ENCODE measurements at regions not wholly inside any gene's neighbourhood (a gene's known extent, or its start where the extent isn't known, plus 50 kb on each side); places are given as distances from the start of the nearest gene placed in this dataset.

DNA sequence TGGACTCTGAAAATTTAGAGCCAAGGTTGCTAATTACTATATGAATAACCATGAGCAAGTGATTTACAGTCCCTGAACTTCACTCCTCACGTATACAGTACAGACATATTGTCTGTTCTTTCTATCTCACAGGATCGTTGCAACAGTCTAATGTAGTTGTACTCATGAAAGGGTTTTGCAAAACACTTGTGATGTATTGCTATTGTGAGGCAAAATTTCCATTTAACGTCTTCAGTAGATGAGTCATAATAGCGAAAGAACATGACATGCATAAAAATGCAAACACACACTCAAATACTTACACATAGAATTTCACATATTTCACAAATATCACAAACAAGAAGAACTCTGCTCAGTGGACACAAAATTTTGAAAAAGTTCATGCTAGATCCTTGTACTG, 134.6 kb upstream of the TRPC6 start:
- Mint-ChIP-seq H3K4me1 (no peaks in the 10 kb centered on the region), H3K36me3 (no peaks in the 10 kb centered on the region), H3K9me3 (no peaks in the 10 kb centered on the region), H3K4me3 (no peak overlapping the region), H3K27ac (no peak overlapping the region), H3K27me3 (ENCODE audit: insufficient read depth, low read depth) (no peaks in the 10 kb centered on the region)
- no peak overlapping the region for H3K4me3 ChIP-seq
- H4K20me1 ChIP-seq (ENCODE audit: low read depth) = no peaks in the 10 kb centered on the region
- no peaks in the 10 kb centered on the region for H3K36me3 ChIP-seq
- H3F3A ChIP-seq (ENCODE audit: low read depth) = no peaks in the 10 kb centered on the region
- no peaks in the 10 kb centered on the region for H3K27me3 ChIP-seq
- H3K79me2 ChIP-seq (ENCODE audit: low read depth) = no peaks in the 10 kb centered on the region
- no peaks in the 10 kb centered on the region for H3K9me3 ChIP-seq (ENCODE audit: low read depth)
- no peak overlapping the region for H3K9ac ChIP-seq
- H3K27ac ChIP-seq = no peak overlapping the region
- H3K4me1 ChIP-seq = no peaks in the 10 kb centered on the region
- H2AFZ ChIP-seq (replicated peaks) = no peak overlapping the region
- TF ChIP-seq, protein P1, sequence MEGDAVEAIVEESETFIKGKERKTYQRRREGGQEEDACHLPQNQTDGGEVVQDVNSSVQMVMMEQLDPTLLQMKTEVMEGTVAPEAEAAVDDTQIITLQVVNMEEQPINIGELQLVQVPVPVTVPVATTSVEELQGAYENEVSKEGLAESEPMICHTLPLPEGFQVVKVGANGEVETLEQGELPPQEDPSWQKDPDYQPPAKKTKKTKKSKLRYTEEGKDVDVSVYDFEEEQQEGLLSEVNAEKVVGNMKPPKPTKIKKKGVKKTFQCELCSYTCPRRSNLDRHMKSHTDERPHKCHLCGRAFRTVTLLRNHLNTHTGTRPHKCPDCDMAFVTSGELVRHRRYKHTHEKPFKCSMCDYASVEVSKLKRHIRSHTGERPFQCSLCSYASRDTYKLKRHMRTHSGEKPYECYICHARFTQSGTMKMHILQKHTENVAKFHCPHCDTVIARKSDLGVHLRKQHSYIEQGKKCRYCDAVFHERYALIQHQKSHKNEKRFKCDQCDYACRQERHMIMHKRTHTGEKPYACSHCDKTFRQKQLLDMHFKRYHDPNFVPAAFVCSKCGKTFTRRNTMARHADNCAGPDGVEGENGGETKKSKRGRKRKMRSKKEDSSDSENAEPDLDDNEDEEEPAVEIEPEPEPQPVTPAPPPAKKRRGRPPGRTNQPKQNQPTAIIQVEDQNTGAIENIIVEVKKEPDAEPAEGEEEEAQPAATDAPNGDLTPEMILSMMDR (IDR thresholded peaks at IDR 0.05) = no peak
- TF ChIP-seq EZH2phosphoT487 (IDR thresholded peaks at IDR 0.05) (no peak), EZH2 (IDR thresholded peaks at IDR 0.05) (no peak)
- DNase-seq (ENCODE audit: low spot score) = no peak
- H3K4me2 ChIP-seq = no peak overlapping the region

DNA sequence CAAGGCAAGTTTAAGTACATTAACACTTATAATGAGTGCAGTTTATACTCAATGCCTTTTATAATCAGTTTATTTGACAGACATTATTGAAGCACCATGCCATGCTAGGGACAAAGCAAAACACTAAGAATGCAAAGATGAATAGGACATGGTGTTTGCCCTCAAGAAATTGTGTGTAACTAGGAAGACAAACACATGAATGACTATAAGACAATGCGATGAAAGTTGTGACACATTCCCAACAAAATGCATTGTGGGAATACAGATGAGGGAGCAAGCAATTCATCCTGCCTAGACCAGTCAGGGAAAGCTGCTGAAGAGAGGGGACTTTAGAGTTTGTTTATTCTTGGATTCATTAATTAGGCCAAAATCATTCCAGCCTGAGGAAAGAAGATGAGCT, 133.8 kb upstream of the TRPC6 start:
- no peaks in the 10 kb centered on the region for H3F3A ChIP-seq (ENCODE audit: low read depth)
- no peak overlapping the region for H3K9ac ChIP-seq
- H3K4me2 ChIP-seq = no peak overlapping the region
- Mint-ChIP-seq H3K4me1 (no peaks in the 10 kb centered on the region), H3K27ac (no peak overlapping the region), H3K27me3 (ENCODE audit: insufficient read depth, low read depth) (no peaks in the 10 kb centered on the region), H3K9me3 (no peaks in the 10 kb centered on the region), H3K36me3 (no peaks in the 10 kb centered on the region), H3K4me3 (no peak overlapping the region)
- no peak for TF ChIP-seq EZH2 (IDR thresholded peaks at IDR 0.05)
- TF ChIP-seq, protein P1 (IDR thresholded peaks at IDR 0.05) = no peak
- no peak for TF ChIP-seq EZH2phosphoT487 (IDR thresholded peaks at IDR 0.05)
- no peaks in the 10 kb centered on the region for H3K36me3 ChIP-seq
- no peak for DNase-seq (ENCODE audit: low spot score)
- no peaks in the 10 kb centered on the region for H3K9me3 ChIP-seq (ENCODE audit: low read depth)
- no peaks in the 10 kb centered on the region for H3K27me3 ChIP-seq
- H3K4me3 ChIP-seq = no peak overlapping the region
- no peaks in the 10 kb centered on the region for H3K79me2 ChIP-seq (ENCODE audit: low read depth)
- no peak overlapping the region for H3K27ac ChIP-seq
- no peaks in the 10 kb centered on the region for H4K20me1 ChIP-seq (ENCODE audit: low read depth)
- H3K4me1 ChIP-seq = no peaks in the 10 kb centered on the region
- no peak overlapping the region for H2AFZ ChIP-seq (replicated peaks)

DNA sequence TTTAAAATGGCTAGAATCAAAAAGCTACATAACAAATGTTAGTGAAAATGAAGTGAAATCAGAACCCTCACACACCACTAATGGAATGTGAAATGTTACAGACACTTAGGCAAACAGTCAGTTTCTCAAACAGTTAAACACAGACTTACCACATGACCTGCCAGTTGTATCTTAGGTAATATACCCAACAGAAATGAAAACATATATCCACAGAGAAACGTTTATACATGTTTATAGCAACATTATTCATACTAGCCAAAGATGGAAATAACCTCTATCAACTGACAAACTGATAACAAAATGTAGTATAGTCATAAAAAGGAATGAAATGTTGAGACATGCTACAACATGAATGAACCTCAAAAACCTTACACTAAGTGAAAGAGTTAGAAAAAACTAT, 131.5 kb upstream of the TRPC6 start:
- Mint-ChIP-seq H3K36me3 (no peaks in the 10 kb centered on the region), H3K27me3 (ENCODE audit: insufficient read depth, low read depth) (no peaks in the 10 kb centered on the region), H3K4me1 (no peaks in the 10 kb centered on the region), H3K9me3 (no peaks in the 10 kb centered on the region), H3K4me3 (no peak overlapping the region), H3K27ac (no peak overlapping the region)
- Histone ChIP-seq H4K20me1 (ENCODE audit: low read depth) (no peaks in the 10 kb centered on the region), H3K9me3 (ENCODE audit: low read depth) (no peaks in the 10 kb centered on the region), H2AFZ (replicated peaks) (no peak overlapping the region), H3K9ac (no peak overlapping the region), H3K27me3 (no peaks in the 10 kb centered on the region), H3K4me2 (no peak overlapping the region), H3F3A (ENCODE audit: low read depth) (no peaks in the 10 kb centered on the region), H3K79me2 (ENCODE audit: low read depth) (no peaks in the 10 kb centered on the region), H3K27ac (no peak overlapping the region), H3K4me3 (no peak overlapping the region), H3K4me1 (no peaks in the 10 kb centered on the region), H3K36me3 (no peaks in the 10 kb centered on the region)
- no peak for DNase-seq (ENCODE audit: low spot score)
- no peak for TF ChIP-seq EZH2phosphoT487 (IDR thresholded peaks at IDR 0.05)
- no peak for TF ChIP-seq EZH2 (IDR thresholded peaks at IDR 0.05)
- TF ChIP-seq, protein P1 (IDR thresholded peaks at IDR 0.05) = no peak

DNA sequence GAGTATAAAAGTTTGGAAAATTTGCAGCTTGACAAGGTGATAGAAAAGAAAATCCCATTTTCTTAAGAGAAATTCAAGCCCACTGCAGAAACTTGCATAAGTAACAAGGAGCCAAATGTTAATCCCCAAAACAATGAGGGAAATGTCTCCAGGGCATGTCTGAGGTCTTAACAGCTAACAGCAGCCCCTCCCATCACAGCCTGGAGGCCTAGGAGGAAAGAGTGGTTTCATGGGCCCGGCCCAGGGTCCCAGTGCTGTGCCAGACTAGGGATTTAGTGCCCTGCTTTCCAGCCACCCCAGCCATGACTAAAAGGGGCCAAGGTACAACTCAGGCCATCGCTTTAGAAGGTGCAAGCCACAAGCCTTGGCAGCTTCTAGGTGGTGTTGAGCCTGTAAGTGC, 123.7 kb upstream of the TRPC6 start:
- H3K36me3 Mint-ChIP-seq = no peaks in the 10 kb centered on the region
- no peaks in the 10 kb centered on the region for H3K27me3 Mint-ChIP-seq (ENCODE audit: insufficient read depth, low read depth)
- H3K27ac ChIP-seq = no peak overlapping the region
- no peaks in the 10 kb centered on the region for H3F3A ChIP-seq (ENCODE audit: low read depth)
- no peaks in the 10 kb centered on the region for H3K9me3 Mint-ChIP-seq
- peak; percentile 45 for DNase-seq (ENCODE audit: low spot score)
- H3K27ac Mint-ChIP-seq = no peak overlapping the region
- H3K9me3 ChIP-seq (ENCODE audit: low read depth) = no peaks in the 10 kb centered on the region
- no peaks in the 10 kb centered on the region for H4K20me1 ChIP-seq (ENCODE audit: low read depth)
- H2AFZ ChIP-seq (replicated peaks) = no peak overlapping the region
- peaks cover 6% of the 10 kb centered on the region for H3K4me1 ChIP-seq
- H3K79me2 ChIP-seq (ENCODE audit: low read depth) = no peaks in the 10 kb centered on the region
- no peak overlapping the region for H3K4me2 ChIP-seq
- H3K36me3 ChIP-seq = no peaks in the 10 kb centered on the region
- H3K4me3 ChIP-seq = no peak overlapping the region
- TF ChIP-seq EZH2 (IDR thresholded peaks at IDR 0.05) (no peak), EZH2phosphoT487 (IDR thresholded peaks at IDR 0.05) (no peak)
- TF ChIP-seq, protein P1 (IDR thresholded peaks at IDR 0.05) = no peak
- peaks cover 16% of the 10 kb centered on the region for H3K4me1 Mint-ChIP-seq
- H3K27me3 ChIP-seq = no peaks in the 10 kb centered on the region
- H3K4me3 Mint-ChIP-seq = no peak overlapping the region
- no peak overlapping the region for H3K9ac ChIP-seq
